ENCODE measurements at regions not wholly inside any gene's neighbourhood (a gene's known extent, or its start where the extent isn't known, plus 50 kb on each side); places are given as distances from the start of the nearest gene placed in this dataset.

- TF ChIP-seq, protein P1, sequence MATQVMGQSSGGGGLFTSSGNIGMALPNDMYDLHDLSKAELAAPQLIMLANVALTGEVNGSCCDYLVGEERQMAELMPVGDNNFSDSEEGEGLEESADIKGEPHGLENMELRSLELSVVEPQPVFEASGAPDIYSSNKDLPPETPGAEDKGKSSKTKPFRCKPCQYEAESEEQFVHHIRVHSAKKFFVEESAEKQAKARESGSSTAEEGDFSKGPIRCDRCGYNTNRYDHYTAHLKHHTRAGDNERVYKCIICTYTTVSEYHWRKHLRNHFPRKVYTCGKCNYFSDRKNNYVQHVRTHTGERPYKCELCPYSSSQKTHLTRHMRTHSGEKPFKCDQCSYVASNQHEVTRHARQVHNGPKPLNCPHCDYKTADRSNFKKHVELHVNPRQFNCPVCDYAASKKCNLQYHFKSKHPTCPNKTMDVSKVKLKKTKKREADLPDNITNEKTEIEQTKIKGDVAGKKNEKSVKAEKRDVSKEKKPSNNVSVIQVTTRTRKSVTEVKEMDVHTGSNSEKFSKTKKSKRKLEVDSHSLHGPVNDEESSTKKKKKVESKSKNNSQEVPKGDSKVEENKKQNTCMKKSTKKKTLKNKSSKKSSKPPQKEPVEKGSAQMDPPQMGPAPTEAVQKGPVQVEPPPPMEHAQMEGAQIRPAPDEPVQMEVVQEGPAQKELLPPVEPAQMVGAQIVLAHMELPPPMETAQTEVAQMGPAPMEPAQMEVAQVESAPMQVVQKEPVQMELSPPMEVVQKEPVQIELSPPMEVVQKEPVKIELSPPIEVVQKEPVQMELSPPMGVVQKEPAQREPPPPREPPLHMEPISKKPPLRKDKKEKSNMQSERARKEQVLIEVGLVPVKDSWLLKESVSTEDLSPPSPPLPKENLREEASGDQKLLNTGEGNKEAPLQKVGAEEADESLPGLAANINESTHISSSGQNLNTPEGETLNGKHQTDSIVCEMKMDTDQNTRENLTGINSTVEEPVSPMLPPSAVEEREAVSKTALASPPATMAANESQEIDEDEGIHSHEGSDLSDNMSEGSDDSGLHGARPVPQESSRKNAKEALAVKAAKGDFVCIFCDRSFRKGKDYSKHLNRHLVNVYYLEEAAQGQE (IDR thresholded peaks at IDR 0.05; ENCODE audit: unreplicated experiment), result no peak
- TF ChIP-seq NANOG (IDR thresholded peaks at IDR 0.05; ENCODE audit: borderline replicate concordance) (no peak), EZH2 (IDR thresholded peaks at IDR 0.05; ENCODE audit: low read depth, unreplicated experiment) (no peak), CREB1 (CRISPR knock-in tag; IDR thresholded peaks at IDR 0.05; ENCODE audit: low read depth) (no peak)
- TF ChIP-seq, protein P2, sequence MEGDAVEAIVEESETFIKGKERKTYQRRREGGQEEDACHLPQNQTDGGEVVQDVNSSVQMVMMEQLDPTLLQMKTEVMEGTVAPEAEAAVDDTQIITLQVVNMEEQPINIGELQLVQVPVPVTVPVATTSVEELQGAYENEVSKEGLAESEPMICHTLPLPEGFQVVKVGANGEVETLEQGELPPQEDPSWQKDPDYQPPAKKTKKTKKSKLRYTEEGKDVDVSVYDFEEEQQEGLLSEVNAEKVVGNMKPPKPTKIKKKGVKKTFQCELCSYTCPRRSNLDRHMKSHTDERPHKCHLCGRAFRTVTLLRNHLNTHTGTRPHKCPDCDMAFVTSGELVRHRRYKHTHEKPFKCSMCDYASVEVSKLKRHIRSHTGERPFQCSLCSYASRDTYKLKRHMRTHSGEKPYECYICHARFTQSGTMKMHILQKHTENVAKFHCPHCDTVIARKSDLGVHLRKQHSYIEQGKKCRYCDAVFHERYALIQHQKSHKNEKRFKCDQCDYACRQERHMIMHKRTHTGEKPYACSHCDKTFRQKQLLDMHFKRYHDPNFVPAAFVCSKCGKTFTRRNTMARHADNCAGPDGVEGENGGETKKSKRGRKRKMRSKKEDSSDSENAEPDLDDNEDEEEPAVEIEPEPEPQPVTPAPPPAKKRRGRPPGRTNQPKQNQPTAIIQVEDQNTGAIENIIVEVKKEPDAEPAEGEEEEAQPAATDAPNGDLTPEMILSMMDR (conservative IDR thresholded peaks at IDR 0.05; ENCODE audit: low read depth in 2 of 2), result no peak
Measured at GRCh38 chr2:235144291-235144690, 192.5 kb downstream of the SH3BP4 start (continued).

DNA sequence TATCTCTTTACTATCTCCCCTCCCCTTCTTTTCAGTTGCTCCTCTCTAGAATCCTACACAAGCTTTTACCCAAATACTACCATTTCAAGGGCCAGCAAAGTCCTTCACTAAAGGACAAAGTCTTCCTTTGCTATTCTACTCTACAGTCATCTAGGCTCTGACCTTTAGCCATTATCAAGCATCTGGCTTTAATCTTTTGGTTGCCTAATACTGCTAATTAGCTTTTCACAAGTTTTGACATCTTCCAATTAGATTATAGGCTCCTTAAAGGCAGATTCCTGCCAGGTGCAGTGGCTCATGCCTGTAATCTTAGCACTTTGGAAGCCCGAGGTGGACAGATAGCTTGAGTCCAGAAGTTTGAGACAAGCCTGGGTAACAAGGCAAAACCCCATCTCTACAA is 194.4 kb downstream of the SH3BP4 start:
- Mint-ChIP-seq H3K36me3 (ENCODE audit: low read depth) (no peaks in the 10 kb centered on the region), H3K27ac (no peak overlapping the region), H3K9me3 (no peaks in the 10 kb centered on the region), H3K4me3 (no peak overlapping the region), H3K27me3 (ENCODE audit: insufficient read depth, low read depth, poor library complexity) (peaks cover 3% of the 10 kb centered on the region), H3K4me1 (peaks cover 5% of the 10 kb centered on the region)
- H3F3A ChIP-seq (replicated peaks; ENCODE audit: low read depth), result no peaks in the 10 kb centered on the region
- no peak for ATAC-seq
- H3K27ac ChIP-seq (ENCODE audit: low read depth), result no peak overlapping the region
- DNase-seq (ENCODE audit: low spot score), result no peak
- H3K79me2 ChIP-seq (replicated peaks; ENCODE audit: insufficient read depth), result no peaks in the 10 kb centered on the region
- no peaks in the 10 kb centered on the region for H4K20me1 ChIP-seq (replicated peaks; ENCODE audit: insufficient read depth)
- H3K4me2 ChIP-seq, result no peak overlapping the region
- H3K27me3 ChIP-seq (ENCODE audit: insufficient read depth), result no peaks in the 10 kb centered on the region
- H3K36me3 ChIP-seq (ENCODE audit: insufficient read depth), result no peaks in the 10 kb centered on the region
- H2AFZ ChIP-seq, result no peak overlapping the region
- H3K4me1 ChIP-seq (ENCODE audit: insufficient read depth), result peaks cover 4% of the 10 kb centered on the region; the same call in 1 of the 2 replicates
- H3K9me2 ChIP-seq (ENCODE audit: insufficient read depth), result no peaks in the 10 kb centered on the region
- TF ChIP-seq ZNF114 (CRISPR knock-in tag; IDR thresholded peaks at IDR 0.05), result no peak
- TF ChIP-seq ETS1 (IDR thresholded peaks at IDR 0.05), result no peak
- TF ChIP-seq ZNF462 (CRISPR knock-in tag; IDR thresholded peaks at IDR 0.05), result no peak
- H3K4me3 ChIP-seq, result no peak overlapping the region

All from GM23338 (cell line).